Dermis blood vessel endothelial cell (primary cell): ENCODE measurements at regions not wholly inside any gene's neighbourhood (a gene's known extent, or its start where the extent isn't known, plus 50 kb on each side); places are given as distances from the start of the nearest gene placed in this dataset.
"Not testable (repeated sequence)": the region's sequence is repeated elsewhere in the genome, so short reads cannot be mapped to it uniquely, and the experiment has no call there.

Experiments
- DNase-seq: peaks from one replicate; pipeline ENCODE4 v3.0.0; 2010

DNA sequence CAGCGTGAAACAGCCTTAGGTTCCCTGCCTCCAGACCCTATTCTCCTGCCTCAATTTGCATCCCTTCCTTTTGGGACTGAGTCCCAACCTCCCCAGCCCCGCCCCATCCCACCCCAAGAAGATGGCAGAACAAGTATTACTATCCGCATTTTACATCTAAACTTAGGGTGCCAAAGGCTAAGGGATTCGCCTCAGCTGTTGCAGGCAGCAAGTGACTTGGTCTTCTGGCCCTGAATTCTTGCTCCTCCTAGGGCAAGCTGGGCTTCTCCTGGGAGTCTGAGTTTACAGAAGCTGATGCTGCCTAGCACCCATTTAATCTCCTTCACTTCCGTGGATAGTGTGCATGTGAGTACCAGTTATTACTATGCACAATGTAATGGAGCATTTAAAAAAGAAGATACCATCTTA lies 161.3 kb upstream of the NR5A2 start:
- no peak for DNase-seq

DNA sequence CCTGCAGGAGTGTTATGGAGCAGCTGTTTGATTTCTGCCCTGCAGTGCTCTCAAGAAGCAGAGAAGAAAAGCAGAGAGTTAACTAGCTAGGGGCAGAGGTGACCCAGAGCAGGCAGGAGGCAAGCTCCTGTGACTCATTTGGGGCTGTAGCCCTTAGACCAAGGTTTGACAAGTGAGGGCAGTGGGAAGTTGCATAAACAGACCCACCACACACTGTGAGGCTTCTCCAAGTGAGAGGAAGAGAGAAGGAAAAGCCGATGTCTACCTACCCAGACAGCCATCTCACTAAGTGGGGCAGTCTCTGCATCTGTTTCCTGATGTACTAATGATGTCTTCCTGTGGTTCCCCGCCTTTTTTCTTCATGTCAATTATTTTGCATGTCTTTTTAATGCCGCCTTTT lies 159.9 kb upstream of the NR5A2 start:
- DNase-seq, result peak; percentile 44

DNA sequence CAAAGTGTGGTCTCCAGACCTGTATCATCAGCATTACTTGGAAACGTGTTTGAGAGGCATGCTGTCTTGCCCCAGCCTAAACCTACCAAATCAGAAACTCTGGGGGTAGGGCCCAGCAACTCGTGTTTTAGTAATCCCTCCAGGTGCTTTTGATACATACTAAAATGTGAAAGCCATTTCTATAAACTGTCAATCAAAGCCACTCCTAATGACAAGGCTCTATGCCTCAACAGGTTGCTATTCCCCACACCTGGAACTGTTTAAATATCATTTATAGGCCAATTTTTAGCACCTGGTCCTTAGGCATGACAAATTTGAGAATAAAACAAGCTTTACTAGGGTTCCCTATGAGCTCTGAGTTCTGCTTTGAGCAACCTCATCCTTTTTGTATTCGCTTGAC lies 158.7 kb upstream of the NR5A2 start:
- DNase-seq, result no peak

DNA sequence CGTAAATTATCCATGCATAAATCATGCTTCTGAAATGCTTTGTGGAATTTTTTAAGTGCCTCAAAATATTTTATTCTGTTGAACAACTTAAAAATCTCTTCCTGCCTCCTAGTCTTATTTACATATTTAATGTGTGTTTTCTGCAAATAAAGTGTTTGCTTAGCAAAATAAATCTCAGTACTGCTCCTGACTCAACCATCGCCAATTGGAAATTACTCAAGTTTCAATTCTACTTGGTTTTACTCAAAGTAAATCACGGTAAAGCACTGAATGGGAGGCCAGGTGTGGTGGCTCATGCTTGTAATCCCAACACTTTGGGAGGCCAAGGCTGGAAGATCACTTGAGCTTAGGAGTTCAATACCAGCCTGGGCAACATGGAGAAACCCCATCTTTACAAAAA lies 152.2 kb upstream of the NR5A2 start:
- no peak for DNase-seq

DNA sequence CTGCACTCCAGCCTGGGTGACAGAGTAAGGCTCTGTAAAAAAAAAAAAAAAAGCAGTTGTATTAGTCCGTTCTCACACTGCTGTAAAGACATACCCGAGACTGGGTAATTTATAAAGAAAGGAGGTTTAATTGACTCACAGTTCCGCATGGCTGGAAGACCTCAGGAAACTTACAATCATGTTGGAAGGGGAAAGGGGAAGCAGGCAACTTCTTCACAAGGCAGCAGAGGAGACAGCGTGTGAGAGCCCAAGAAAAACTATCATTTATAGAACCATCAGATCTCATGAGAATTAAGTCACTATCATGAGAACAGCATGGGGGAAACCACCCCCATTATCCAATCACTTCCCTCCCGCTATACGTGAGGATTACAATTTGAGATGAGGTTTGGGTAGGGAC lies 151.7 kb upstream of the NR5A2 start:
- DNase-seq, result no peak

DNA sequence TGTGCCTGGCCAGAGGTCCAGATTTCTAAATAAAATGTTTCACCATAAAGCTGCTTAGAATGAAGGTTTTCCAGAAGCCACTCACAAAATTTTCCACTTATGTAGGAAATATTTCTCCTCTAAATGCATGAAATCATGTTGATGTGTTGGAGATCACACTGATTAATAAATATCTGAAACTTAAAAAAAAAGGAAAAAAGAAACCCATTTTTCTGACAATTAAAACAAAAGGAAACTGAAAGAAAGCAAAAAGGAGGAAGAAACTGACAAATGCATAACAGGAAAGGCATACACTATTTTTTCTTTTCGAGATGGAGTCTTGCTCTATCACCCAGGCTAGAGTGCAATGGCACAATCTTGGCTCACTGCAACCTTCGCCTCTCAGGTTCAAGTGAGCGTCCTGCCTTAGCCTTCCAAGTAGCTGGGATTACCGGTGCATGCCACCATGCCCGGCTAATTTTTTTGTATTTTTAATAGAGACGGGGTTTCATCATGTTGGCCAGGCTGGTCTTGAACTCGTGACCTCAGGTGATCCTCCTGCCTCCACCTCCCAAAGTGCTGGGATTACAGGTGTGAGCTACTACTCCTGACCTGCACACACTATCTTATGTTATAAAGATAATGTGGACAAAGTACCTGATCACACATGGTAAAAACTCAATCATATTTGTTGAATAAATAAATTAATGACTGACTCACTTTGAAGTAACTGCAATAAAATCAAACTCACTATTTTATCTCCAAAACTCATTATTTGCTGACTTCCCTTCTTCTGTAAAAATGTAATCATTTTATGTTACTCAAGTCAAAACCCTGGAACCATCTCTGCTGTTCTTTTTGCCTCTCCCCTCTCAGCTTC lies 149.8 kb upstream of the NR5A2 start:
- no peak for DNase-seq

DNA sequence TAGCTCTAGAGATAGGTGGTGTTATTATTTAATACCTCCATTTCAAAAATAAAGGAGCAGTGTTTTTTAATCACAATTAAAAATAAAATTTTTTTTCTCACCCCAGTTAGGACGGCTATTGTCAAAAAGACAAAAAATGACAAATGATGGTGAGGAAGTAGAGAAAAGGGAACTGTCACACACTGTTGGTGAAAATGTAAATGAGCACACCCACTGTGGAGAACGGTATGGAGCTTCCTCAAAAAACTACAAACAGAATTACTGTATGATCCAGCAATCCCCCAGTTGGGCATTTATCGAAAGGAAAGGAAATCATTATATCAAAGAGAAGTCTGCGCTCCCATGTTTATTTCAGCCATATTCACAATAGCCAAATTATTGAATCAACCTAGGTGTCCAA lies 148.7 kb upstream of the NR5A2 start:
- no peak for DNase-seq

DNA sequence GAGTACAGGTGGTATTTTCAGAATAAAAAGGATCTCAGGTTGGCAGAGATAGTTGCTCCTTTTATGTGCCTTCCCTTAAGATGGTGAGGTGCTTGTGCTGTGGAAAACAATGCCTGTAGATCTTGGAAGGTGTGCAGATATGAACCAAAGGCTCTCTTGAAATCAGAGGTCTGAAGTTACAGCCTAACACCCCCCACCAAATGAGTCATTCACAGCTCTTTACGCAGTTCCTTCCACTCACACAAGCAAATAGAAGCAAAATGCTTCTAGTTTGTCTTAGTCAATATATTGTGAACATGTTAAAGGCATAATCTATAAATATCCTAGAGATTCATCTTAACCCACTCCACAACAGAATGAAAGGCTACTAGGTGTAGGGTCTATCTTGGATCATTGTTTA lies 128.9 kb upstream of the NR5A2 start:
- DNase-seq, result peak; percentile 34

DNA sequence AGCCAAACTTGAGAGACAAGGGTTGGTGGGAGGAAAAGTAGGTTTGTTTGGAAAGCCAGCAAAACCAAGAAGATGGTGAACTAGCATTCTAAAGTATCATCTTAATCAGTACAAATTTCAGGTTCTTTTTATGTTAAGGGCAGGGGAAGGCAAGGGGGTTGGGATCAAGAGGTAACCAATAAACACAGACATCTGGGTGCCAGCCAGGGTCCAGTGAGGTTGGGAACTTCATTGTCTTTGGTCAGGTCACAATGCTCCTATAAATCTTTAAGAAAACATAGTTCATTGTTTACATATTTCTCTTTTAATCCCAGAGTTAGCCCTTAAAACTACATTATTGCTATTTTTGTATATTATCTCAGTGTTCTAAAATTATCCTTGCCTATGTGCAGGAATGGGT lies 126.2 kb upstream of the NR5A2 start:
- DNase-seq, result no peak

DNA sequence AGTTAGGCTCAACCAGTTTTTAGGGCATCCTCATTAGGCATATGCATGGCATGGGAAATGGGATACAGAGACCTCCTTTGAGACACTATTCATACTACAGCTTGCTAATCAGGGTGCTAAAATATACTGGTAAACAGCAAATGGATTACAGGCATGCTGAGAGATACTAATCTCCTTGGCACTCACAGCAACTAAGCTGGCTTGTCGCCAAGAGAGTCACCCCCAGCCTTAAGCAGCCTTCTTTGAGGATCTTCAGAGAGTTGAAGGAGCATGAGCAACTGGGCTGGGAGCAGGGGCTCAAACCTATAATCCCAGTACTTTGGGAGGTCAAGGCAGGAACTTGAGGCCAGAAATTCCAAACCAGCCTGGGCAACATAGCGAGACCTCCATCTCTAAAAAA lies 120.1 kb upstream of the NR5A2 start:
- DNase-seq, result no peak

DNA sequence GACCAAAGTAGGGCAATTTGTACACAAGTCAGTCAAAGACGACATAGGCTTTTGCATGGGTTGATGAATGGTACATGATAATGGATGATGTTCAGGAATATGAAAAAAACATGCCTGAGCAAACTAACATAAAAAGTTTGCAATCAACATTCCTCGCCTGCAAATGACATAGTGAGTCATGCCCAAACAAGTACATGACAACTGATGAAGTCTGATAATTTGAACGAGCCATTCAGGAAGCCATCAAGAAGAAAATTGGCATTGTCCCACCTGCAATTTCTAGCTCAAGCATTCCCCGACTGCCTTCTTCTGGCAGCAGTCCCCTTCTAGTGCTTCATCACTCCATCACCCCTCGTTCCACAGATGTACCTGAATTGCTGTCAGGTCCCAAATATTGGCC lies 118.4 kb upstream of the NR5A2 start:
- peak; percentile 72 for DNase-seq

DNA sequence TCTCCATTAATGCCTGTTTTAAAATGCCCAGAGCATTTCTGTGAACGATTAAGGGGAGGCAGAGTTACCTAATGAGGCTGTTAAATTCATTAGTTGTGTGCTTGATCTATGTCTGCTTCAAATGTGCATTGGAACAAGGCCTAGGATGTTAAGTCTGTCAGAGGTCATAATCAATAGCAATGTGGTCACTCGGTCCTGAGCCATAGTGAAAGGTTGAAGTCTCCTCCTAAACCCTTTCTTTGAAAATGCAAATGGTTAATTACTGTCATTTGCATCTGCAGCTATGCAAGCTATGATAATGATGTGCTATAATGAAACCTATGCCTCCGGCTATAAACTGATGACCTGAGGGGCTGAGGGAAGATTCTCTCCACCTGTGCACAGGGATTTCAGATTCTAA lies 114.2 kb upstream of the NR5A2 start:
- no peak for DNase-seq

DNA sequence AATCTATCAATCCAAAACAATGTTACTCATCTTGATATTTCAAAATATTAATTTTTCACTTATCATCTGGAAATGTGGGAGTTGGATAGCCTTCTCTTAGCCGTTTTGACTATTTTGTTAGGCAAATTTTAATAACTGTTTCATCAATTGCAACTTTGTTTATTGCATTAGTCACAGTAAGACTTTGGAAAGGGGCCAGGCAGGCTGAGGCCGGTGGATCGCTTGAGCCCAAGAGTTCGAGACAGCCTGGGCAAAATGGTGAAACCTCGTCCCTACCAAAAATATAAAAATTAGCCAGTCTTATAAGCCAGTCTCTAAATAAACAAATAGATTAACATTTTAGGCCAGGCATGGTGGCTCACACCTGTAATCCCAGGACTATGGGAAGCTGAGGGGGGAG lies 113.0 kb upstream of the NR5A2 start:
- DNase-seq, result no peak

DNA sequence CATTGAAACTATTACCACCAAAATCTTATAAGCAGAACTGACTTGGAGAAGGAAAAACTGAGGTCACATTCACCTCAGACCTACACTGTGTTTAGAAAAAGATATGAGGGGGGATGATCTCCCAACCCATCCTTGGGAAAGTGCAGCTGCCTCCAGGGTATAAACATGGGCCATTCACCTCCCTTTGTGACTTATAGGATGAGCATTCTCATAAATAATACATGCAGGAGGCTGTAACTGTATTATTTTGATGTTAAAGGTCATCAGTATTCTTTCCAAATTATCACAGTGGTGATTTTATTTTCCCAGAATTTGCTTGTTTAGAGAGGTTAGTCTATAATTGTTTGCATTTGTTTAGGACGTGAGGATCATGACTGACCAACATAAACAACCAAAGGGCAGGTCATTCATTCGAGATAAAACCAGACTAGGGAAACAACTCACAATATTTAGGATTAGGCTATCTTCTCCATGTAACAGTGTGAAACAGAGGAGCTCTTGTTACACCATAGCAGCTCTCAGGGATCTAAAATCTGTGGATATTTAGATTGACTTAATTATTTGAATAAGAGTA lies 109.2 kb upstream of the NR5A2 start:
- no peak for DNase-seq

DNA sequence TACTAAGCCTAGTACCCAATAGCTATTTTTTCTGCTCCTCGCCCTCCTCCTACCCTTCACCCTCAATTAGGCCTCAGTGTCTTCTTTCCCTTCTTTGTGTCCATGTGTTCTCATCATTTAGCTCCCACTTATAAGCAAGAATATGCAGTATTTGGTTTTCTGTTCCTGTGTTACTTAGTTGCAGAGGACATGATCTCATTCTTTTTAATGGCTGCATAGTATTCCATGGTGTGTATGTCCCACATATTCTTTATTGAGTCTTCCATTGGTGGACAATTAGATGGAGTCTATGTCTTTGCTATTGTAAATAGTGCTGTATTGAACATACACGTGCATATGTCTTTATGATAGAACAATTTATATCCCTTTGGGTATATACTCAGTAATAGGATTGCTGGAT lies 106.9 kb upstream of the NR5A2 start:
- DNase-seq, result no peak

DNA sequence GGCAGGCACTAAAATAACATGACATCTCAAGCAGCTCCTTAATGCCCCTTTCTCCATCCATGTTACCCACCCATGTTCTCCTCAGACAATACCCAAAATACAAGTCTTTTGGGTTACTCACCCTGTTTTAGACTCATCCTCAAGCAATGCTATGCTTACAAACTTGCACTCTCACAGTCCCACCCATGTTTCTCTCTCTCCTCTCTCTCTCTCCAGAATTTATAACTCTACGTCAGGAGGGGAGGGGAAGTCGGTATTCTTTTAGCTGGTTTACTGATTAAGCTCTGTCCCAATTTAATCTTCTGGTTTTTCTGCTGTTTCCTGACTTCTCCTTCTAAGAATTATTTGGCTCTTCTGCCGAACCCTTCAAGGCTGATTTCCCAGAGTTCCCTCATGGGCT lies 98.0 kb upstream of the NR5A2 start:
- DNase-seq, result no peak

DNA sequence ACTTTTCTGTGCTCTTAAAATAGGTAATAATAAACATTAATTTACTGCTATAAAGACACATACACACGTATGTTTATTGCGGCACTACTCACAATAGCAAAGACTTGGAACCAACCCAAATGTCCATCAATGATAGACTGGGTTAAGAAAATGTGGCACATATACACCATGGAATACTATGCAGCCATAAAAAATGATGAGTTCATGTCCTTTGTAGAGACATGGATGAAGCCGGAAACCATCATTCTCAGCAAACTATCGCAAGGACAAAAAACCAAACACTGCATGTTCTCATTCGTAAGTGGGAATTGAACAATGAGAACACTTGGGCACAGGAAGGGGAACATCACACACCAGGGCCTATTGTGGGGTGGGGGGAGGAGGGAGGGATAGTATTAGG lies 97.4 kb upstream of the NR5A2 start:
- not testable (repeated sequence) for DNase-seq

DNA sequence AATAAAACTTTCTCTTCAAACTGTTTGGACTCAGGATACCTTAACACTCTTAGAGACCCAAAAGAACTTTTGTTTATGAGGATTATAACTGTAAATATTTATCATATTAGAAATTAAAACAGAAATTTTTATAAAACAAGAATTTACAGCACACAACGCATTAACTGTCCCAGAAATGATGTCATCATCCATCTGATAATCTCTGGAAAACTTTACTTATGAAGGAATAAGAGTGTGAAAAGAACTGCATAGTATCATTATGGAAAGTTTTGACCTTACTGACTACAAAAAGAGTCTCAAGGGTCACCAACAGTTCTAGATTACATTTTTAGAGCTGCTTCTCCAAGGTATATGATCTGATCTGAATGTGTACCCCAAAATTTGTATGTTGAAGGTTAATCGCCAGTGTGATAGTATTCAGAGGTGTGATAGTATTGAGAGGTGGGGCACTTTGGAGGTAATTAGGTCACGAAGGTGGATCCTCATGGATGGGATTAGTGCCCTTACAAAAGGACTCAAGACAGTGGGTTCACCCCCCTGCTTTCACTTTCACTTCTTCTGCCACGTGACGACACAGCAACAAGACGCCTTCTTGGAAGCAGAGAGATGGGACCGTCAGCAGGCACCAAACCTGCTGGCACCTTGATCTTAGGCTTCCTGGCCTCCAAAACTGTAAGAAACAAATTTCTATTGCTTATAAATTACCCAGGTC lies 95.7 kb upstream of the NR5A2 start:
- no peak for DNase-seq

DNA sequence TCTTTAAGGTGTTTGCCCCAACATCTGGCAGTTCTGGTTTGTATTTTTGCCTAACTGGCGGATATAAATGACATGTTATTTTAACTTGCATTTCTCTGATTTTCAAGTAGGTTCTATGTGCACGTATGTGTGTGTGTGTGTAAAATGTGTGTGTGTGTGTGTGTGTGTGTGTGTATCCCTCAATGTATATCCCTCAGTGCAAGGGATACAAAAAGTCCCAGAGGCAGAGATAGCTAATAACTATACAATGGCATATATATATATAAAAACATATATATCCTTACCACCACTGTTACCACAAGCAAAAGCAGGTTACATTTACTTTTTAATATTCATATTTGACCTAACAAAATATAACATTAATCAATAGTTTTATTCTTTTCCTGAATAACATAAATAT lies 95.0 kb upstream of the NR5A2 start:
- DNase-seq, result no peak

DNA sequence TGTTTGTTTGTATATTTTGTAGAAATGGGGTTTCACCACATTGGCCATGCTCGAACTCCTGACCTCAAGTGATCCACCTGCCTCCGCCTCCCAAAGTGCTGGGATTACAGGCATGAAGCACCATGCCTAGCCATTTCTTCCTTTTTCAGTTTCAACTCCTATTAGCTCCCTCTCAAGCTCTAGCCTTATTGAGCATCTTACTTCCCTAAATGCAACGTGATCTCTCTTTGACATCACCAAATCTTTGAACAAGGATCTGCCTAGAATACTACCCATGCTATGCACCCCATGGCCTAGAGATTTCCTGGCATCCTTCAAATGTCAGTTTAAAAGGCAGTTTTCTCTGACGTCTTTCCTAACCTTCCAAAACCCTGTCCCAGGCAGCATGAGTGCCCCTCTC lies 91.1 kb upstream of the NR5A2 start:
- no peak for DNase-seq

DNA sequence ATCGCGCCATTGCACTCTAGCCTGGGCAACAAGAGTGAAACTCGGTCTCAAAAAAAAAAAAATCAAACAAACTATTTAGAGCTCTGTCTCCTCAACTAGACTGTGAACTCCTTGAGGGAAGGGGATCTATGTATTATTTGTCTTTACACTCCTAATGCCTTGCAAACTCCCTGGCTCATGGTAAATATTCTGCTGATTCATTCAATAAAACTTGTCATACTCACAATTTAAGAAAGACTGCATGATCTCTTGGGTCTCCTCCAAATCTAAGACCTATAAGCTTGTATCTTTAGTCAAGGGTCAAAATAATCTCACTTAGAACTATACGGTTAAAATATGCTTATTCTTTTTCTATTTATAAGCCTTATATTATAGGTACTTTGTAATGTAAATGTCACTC lies 90.3 kb upstream of the NR5A2 start:
- DNase-seq, result no peak

DNA sequence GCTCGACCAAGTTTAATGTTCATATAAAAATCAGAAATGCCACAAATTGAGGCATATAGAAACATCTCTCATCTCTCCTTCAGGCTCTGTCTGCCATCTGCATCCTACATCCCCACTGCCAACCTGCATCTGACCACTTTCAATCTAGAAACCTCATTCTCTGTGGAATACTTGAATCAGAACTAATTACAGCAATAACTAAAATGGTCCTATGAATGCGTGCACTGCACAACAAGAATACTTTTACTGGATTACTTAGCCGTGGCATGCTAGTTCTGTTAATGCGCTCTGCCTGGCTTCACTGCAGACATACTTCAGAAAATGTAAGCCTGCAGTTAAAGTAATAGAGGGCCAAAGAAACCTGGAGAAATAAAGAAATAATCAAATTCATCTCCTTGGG lies 89.8 kb upstream of the NR5A2 start:
- no peak for DNase-seq

DNA sequence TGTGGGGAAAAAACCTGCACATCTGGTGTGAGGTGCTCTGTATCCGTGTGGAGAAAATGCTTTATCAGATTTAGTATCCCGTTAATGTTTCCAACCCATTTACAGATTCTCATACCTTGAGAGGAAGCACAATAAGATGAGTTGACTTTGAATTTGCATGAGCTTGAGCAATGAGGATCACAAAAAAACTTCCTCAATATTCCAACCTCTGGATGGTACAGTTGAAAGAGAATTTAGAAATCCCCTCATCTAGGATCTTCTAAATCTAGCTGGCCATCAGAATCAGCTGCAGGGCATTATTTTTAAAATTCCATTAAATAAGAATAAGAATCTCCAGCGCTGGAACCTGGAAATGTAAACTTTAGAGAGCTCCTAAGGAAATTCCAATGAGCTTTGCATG lies 82.5 kb upstream of the NR5A2 start:
- DNase-seq, result no peak

DNA sequence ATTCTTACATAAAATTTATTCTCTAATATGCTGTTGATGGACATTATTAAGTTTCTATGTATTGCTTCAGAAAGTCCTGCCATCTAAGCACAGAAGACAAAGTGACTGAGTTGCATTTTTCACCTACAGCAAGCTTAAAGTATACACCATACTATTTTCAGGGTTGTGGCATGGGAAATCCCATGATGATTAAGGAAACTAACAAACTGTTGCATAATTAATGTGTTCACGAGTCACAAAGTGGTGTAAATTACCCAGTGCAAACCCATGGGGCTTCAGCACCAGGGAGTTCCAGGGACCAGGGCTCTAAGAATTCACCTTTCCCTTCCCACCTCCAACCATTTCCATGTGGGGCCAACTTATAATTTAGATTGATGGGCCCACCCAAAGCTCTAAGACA lies 81.9 kb upstream of the NR5A2 start:
- DNase-seq, result no peak
